ENCODE measurements at regions not wholly inside any gene's neighbourhood (a gene's known extent, or its start where the extent isn't known, plus 50 kb on each side); places are given as distances from the start of the nearest gene placed in this dataset.
A peak's percentile ranks its signal among the peaks of the same experiment; 100 is the strongest.

- no peak for TF ChIP-seq CTCF (conservative IDR thresholded peaks at IDR 0.05; ENCODE audit: low read depth, low read length)
- no peak for DNase-seq (ENCODE audit: low read depth)
- no peak overlapping the region for H3K4me3 ChIP-seq (ENCODE audit: low read length)
These were observed 189.8 kb downstream of the FOXA2 start for GRCh38 chr20:22394583-22394982.

- no peak overlapping the region for H3K4me3 ChIP-seq (ENCODE audit: low read length)
- no peak for TF ChIP-seq CTCF (conservative IDR thresholded peaks at IDR 0.05; ENCODE audit: low read depth, low read length)
- DNase-seq (ENCODE audit: low read depth), result no peak
These were observed 193.8 kb downstream of the FOXA2 start for GRCh38 chr20:22390543-22390903.

GRCh38 chr20:22389836-22390542 lies 194.4 kb downstream of the FOXA2 start:
- H3K4me3 ChIP-seq (ENCODE audit: low read length), result no peak overlapping the region
- DNase-seq (ENCODE audit: low read depth), result no peak
- no peak for TF ChIP-seq CTCF (conservative IDR thresholded peaks at IDR 0.05; ENCODE audit: low read depth, low read length)

- no peak for DNase-seq (ENCODE audit: low read depth)
- no peak for TF ChIP-seq CTCF (conservative IDR thresholded peaks at IDR 0.05; ENCODE audit: low read depth, low read length)
- H3K4me3 ChIP-seq (ENCODE audit: low read length), result no peak overlapping the region
These were observed 196.9 kb downstream of the FOXA2 start for GRCh38 chr20:22387452-22387851.

GRCh38 chr20:22386306-22386623 lies 198.1 kb downstream of the FOXA2 start:
- no peak for TF ChIP-seq CTCF (conservative IDR thresholded peaks at IDR 0.05; ENCODE audit: low read depth, low read length)
- H3K4me3 ChIP-seq (ENCODE audit: low read length), result no peak overlapping the region
- DNase-seq (ENCODE audit: low read depth), result no peak

- no peak for DNase-seq (ENCODE audit: low read depth)
- TF ChIP-seq CTCF (conservative IDR thresholded peaks at IDR 0.05; ENCODE audit: low read depth, low read length), result peak; percentile 4
- H3K4me3 ChIP-seq (ENCODE audit: low read length), result no peak overlapping the region
These were observed 198.6 kb downstream of the FOXA2 start for GRCh38 chr20:22385602-22386305.

- TF ChIP-seq CTCF (conservative IDR thresholded peaks at IDR 0.05; ENCODE audit: low read depth, low read length), result no peak
- no peak overlapping the region for H3K4me3 ChIP-seq (ENCODE audit: low read length)
- DNase-seq (ENCODE audit: low read depth), result no peak
These were observed 199.4 kb downstream of the FOXA2 start for GRCh38 chr20:22384978-22385377.
